ENCODE measurements at regions not wholly inside any gene's neighbourhood (a gene's known extent, or its start where the extent isn't known, plus 50 kb on each side); places are given as distances from the start of the nearest gene placed in this dataset.

- no peak for DNase-seq (ENCODE audit: low read depth in 1 of 2, low spot score in 1 of 2)
Observed at GRCh38 chr3:124467980-124468902, 262.0 kb upstream of the UMPS start.

GRCh38 chr3:124469555-124469954, 260.7 kb upstream of the UMPS start:
- no peak for DNase-seq (ENCODE audit: low read depth in 1 of 2, low spot score in 1 of 2)

- no peak for DNase-seq (ENCODE audit: low read depth in 1 of 2, low spot score in 1 of 2)
Observed at GRCh38 chr3:124478830-124479229, 251.4 kb upstream of the UMPS start.

GRCh38 chr3:124483915-124484470, 246.3 kb upstream of the UMPS start:
- no peak for DNase-seq (ENCODE audit: low read depth in 1 of 2, low spot score in 1 of 2)

GRCh38 chr3:124486324-124486723, 243.9 kb upstream of the UMPS start:
- DNase-seq (ENCODE audit: low read depth in 1 of 2, low spot score in 1 of 2): no peak

GRCh38 chr3:124489506-124489905, 240.7 kb upstream of the UMPS start:
- DNase-seq (ENCODE audit: low read depth in 1 of 2, low spot score in 1 of 2): no peak

GRCh38 chr3:124491098-124491497, 239.2 kb upstream of the UMPS start:
- no peak for DNase-seq (ENCODE audit: low read depth in 1 of 2, low spot score in 1 of 2)

GRCh38 chr3:124491875-124492274, 238.4 kb upstream of the UMPS start:
- DNase-seq (ENCODE audit: low read depth in 1 of 2, low spot score in 1 of 2): no peak

GRCh38 chr3:124492824-124493223, 237.4 kb upstream of the UMPS start:
- no peak for DNase-seq (ENCODE audit: low read depth in 1 of 2, low spot score in 1 of 2)

GRCh38 chr3:124496061-124496460, 234.2 kb upstream of the UMPS start:
- no peak for DNase-seq (ENCODE audit: low read depth in 1 of 2, low spot score in 1 of 2)

GRCh38 chr3:124497487-124497886, 232.8 kb upstream of the UMPS start:
- DNase-seq (ENCODE audit: low read depth in 1 of 2, low spot score in 1 of 2): no peak

- DNase-seq (ENCODE audit: low read depth in 1 of 2, low spot score in 1 of 2): no peak
Observed at GRCh38 chr3:124498891-124499290, 231.4 kb upstream of the UMPS start.

GRCh38 chr3:124504332-124505059, 225.8 kb upstream of the UMPS start:
- no peak for DNase-seq (ENCODE audit: low read depth in 1 of 2, low spot score in 1 of 2)

- DNase-seq (ENCODE audit: low read depth in 1 of 2, low spot score in 1 of 2): no peak
Observed at GRCh38 chr3:124509884-124510283, 220.4 kb upstream of the UMPS start.

- DNase-seq (ENCODE audit: low read depth in 1 of 2, low spot score in 1 of 2): no peak
Observed at GRCh38 chr3:124510290-124510689, 220.0 kb upstream of the UMPS start.

- DNase-seq (ENCODE audit: low read depth in 1 of 2, low spot score in 1 of 2): no peak
Observed at GRCh38 chr3:124512881-124513609, 217.2 kb upstream of the UMPS start.

GRCh38 chr3:124513610-124513997, 216.6 kb upstream of the UMPS start:
- no peak for DNase-seq (ENCODE audit: low read depth in 1 of 2, low spot score in 1 of 2)

- DNase-seq (ENCODE audit: low read depth in 1 of 2, low spot score in 1 of 2): no peak
Observed at GRCh38 chr3:124514683-124515082, 215.6 kb upstream of the UMPS start.

GRCh38 chr3:124516333-124516732, 213.9 kb upstream of the UMPS start:
- no peak for DNase-seq (ENCODE audit: low read depth in 1 of 2, low spot score in 1 of 2)

GRCh38 chr3:124517306-124517705, 212.9 kb upstream of the UMPS start:
- no peak for DNase-seq (ENCODE audit: low read depth in 1 of 2, low spot score in 1 of 2)

- no peak for DNase-seq (ENCODE audit: low read depth in 1 of 2, low spot score in 1 of 2)
Observed at GRCh38 chr3:124518350-124518749, 211.9 kb upstream of the UMPS start.

Data from activated T-helper 1 cell treated with anti-CD3 and anti-CD28 coated beads, Interleukin-2, amount 50 U/mL, for 16 hours (primary cell).